AG04449 (cell line): ENCODE measurements at regions not wholly inside any gene's neighbourhood (a gene's known extent, or its start where the extent isn't known, plus 50 kb on each side); places are given as distances from the start of the nearest gene placed in this dataset.

ENCODE experiments used
- CTCF ChIA-PET: fragments of 350-600 bp; formaldehyde crosslinking; extraction: SDS; loops from one replicate; lab custom pipeline; 2021; ENCODE audit warnings: antibody characterized with exemption; lab: Yijun Ruan, JAX
- POLR2A ChIA-PET: fragments of 400-600, 350-600 bp; formaldehyde crosslinking; extraction: SDS; loops from one replicate; lab custom pipeline; 2020; ENCODE audit warnings: antibody characterized with exemption, inconsistent platforms; lab: Yijun Ruan, JAX
- DNase-seq: peaks from one replicate; pipeline ENCODE4 v3.0.0-alpha.2; 2010; ENCODE audit warnings: low read depth, low spot score
- H3K4me3 ChIP-seq: 2 replicates; pipeline ENCODE4 v1.5.1; 2011; ENCODE audit warnings: low read depth, mild to moderate bottlenecking, control low read depth, low read length
- TF ChIP-seq, protein P1 (sequence below): IDR thresholded peaks from one replicate; pipeline ENCODE4 v1.5.1; 2011; ENCODE audit warnings: mild to moderate bottlenecking, moderate library complexity, low read length, control low read depth, inconsistent platforms; ENCODE audit not compliant: insufficient read depth; ENCODE audit errors: missing control alignments

DNA sequence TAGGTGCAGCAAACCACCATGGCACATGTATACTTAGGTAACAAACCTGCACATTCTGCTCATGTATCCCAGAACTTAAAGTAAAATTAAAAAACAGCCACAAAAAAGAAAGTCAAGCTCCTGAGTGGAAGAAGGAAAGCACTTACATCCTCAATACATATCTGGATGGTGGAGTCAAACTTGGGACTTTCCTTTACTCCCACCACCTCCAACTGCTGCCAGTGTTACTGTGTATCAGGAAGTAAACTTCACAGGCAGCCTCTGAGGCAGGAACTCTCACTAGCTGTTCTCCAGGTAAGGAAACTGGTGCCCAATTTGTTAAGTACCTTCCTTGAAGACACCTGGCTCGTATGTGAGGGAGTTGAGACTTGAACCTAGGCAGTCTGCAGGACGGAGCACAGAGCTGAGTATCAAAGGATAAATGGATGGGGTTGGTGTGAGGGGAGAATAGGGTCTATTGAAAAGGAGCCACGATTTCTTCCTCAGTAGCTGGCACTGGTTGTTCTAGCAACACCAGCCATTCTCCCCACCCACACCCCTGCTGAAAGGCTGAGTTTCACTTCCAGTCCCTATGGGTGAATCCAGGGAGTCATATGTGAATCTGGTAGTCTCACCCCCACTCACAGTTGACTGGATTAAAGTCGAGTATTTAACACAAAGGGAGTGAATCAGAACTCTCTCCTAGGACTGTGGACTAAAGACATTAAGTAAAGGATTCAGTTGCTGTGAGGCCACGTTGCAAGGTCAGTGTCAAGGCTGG lies 50.0 kb upstream of the GPR39 start:
- POLR2A ChIA-PET = no interaction called here
- TF ChIP-seq, protein P1, sequence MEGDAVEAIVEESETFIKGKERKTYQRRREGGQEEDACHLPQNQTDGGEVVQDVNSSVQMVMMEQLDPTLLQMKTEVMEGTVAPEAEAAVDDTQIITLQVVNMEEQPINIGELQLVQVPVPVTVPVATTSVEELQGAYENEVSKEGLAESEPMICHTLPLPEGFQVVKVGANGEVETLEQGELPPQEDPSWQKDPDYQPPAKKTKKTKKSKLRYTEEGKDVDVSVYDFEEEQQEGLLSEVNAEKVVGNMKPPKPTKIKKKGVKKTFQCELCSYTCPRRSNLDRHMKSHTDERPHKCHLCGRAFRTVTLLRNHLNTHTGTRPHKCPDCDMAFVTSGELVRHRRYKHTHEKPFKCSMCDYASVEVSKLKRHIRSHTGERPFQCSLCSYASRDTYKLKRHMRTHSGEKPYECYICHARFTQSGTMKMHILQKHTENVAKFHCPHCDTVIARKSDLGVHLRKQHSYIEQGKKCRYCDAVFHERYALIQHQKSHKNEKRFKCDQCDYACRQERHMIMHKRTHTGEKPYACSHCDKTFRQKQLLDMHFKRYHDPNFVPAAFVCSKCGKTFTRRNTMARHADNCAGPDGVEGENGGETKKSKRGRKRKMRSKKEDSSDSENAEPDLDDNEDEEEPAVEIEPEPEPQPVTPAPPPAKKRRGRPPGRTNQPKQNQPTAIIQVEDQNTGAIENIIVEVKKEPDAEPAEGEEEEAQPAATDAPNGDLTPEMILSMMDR = no peak
- DNase-seq = no peak
- no peak overlapping the region for H3K4me3 ChIP-seq
- CTCF ChIA-PET = no interaction called here
